ENCODE measurements at regions not wholly inside any gene's neighbourhood (a gene's known extent, or its start where the extent isn't known, plus 50 kb on each side); places are given as distances from the start of the nearest gene placed in this dataset.

- TF ChIP-seq CTCF (IDR thresholded peaks at IDR 0.05), result no peak
- no peak for TF ChIP-seq POLR2A (IDR thresholded peaks at IDR 0.05)
Observed at GRCh38 chr4:103842076-103842475, 122.3 kb upstream of the TACR3 start.
